ENCODE measurements at regions not wholly inside any gene's neighbourhood (a gene's known extent, or its start where the extent isn't known, plus 50 kb on each side); places are given as distances from the start of the nearest gene placed in this dataset.

DNA sequence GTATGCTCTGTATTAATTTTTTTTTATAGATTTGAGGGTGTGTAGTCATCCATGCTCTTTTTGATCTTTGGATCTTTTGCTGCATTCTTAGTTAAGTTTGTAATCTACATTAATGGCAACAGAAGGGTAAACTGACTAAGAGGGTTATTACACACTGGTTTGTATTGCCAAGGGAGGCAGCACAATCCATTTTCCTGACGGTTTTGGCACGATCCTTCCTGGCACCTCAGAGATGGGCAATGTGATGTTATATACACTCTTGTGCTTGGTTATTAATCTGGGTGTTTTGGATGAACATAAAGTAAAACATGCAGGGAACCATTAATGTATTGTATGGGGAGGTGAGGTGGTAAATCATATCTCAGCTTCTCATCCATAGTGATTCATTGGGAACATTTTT, 98.8 kb upstream of the SLC38A2 start:
- TF ChIP-seq, protein P1, sequence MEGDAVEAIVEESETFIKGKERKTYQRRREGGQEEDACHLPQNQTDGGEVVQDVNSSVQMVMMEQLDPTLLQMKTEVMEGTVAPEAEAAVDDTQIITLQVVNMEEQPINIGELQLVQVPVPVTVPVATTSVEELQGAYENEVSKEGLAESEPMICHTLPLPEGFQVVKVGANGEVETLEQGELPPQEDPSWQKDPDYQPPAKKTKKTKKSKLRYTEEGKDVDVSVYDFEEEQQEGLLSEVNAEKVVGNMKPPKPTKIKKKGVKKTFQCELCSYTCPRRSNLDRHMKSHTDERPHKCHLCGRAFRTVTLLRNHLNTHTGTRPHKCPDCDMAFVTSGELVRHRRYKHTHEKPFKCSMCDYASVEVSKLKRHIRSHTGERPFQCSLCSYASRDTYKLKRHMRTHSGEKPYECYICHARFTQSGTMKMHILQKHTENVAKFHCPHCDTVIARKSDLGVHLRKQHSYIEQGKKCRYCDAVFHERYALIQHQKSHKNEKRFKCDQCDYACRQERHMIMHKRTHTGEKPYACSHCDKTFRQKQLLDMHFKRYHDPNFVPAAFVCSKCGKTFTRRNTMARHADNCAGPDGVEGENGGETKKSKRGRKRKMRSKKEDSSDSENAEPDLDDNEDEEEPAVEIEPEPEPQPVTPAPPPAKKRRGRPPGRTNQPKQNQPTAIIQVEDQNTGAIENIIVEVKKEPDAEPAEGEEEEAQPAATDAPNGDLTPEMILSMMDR (IDR thresholded peaks at IDR 0.05) = no peak
- TF ChIP-seq POLR2A (IDR thresholded peaks at IDR 0.05) (no peak), POLR2AphosphoS5 (IDR thresholded peaks at IDR 0.05; ENCODE audit: insufficient read depth in 1 of 2, low read depth in 1 of 2) (no peak)

All from vagina (tissue), 2 donors.